Endodermal cell (in vitro differentiated cells): ENCODE measurements at regions not wholly inside any gene's neighbourhood (a gene's known extent, or its start where the extent isn't known, plus 50 kb on each side); places are given as distances from the start of the nearest gene placed in this dataset.

Experiments used
- DNase-seq: peaks from one replicate; pipeline ENCODE4 v3.0.0-alpha.2; 2017
- H3K27ac ChIP-seq: 2 replicates; pipeline ENCODE4 v1.5.1; 2013; ENCODE audit warnings: mild to moderate bottlenecking, low read depth, low read length, moderate library complexity
- H3K27me3 ChIP-seq: 2 replicates; pipeline ENCODE4 v1.6.1; 2013; ENCODE audit warnings: mild to moderate bottlenecking, low read length, moderate library complexity; ENCODE audit not compliant: insufficient read depth, control insufficient read depth, poor library complexity, severe bottlenecking
- H3K36me3 ChIP-seq: 2 replicates; pipeline ENCODE4 v1.7.0; 2013; ENCODE audit warnings: mild to moderate bottlenecking, low read length, moderate library complexity; ENCODE audit not compliant: control insufficient read depth, insufficient read depth
- H3K4me1 ChIP-seq: one replicate; pipeline ENCODE4 v1.7.0; 2013; ENCODE audit warnings: low read length; ENCODE audit not compliant: control insufficient read depth, insufficient read depth
- H3K4me3 ChIP-seq: 2 replicates; pipeline ENCODE4 v1.5.1; 2013; ENCODE audit warnings: mild to moderate bottlenecking, low read length, moderate library complexity
- H3K9ac ChIP-seq: 2 replicates; pipeline ENCODE4 v1.6.1; 2013; ENCODE audit warnings: mild to moderate bottlenecking, low read length, moderate library complexity; ENCODE audit not compliant: poor library complexity, severe bottlenecking; ENCODE audit errors: extremely low read depth
- H3K9me3 ChIP-seq: 2 replicates; pipeline ENCODE4 v1.6.1; 2013; ENCODE audit warnings: mild to moderate bottlenecking, low read length, moderate library complexity; ENCODE audit not compliant: control insufficient read depth
- H3K27ac Mint-ChIP-seq: 2 replicates; pipeline ENCODE4 v1.8.0; 2020; ENCODE audit warnings: mixed read lengths
- H3K27me3 Mint-ChIP-seq: 2 replicates; pipeline ENCODE4 v1.8.0; 2021; ENCODE audit warnings: mild to moderate bottlenecking, mixed read lengths; ENCODE audit not compliant: insufficient read depth
- H3K36me3 Mint-ChIP-seq: 2 replicates; pipeline ENCODE4 v1.8.0; 2020; ENCODE audit warnings: low read depth, mixed read lengths
- H3K4me1 Mint-ChIP-seq: 2 replicates; pipeline ENCODE4 v1.8.0; 2020; ENCODE audit warnings: mixed read lengths
- H3K4me3 Mint-ChIP-seq: 2 replicates; pipeline ENCODE4 v1.8.0; 2020; ENCODE audit warnings: mild to moderate bottlenecking, moderate library complexity, mixed read lengths
- H3K9me3 Mint-ChIP-seq: 2 replicates; pipeline ENCODE4 v1.8.0; 2020; ENCODE audit warnings: mild to moderate bottlenecking, mixed read lengths
- CTCF ChIP-seq: fragments of 200-600 bp; sonication (generic); conservative IDR thresholded peaks from 2 replicates; pipeline ENCODE4 v1.5.0; 2021; ENCODE audit warnings: antibody characterized with exemption, mild to moderate bottlenecking
- WGBS, 2 experiments: methylation state at CpG; one replicate each; pipeline versions ENCODE4 v1.1.5 to v1.1.7; 2013; ENCODE audit warnings: missing lambda C conversion rate in 2 of 2, mixed read lengths in 1 of 2; ENCODE audit not compliant: insufficient coverage in 1 of 2, insufficient read length in 1 of 2; 5-methylcytosine and 5-hydroxymethylcytosine counted together

DNA sequence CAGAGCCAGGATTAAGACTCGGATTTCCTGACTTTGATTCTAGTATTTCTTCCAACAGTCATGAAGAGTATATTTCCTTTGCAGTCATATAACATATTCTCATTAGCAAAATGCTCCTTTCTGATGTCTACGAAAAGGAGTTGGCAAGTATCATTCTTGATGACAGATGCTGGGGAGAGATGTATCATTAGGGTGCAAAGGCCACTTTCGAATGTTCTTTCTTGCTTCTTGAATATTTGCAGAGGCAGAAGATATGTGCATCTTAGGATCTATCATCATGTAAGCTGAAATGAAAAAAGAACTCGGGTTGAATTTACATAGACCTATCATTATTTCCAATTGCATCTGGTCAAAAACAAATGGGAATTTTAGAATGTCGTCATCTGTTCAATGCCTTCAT is 294.4 kb downstream of the BAMBI start:
- no peaks in the 10 kb centered on the region for H3K9me3 Mint-ChIP-seq
- Histone ChIP-seq H3K9me3 (no peaks in the 10 kb centered on the region), H3K9ac (no peak overlapping the region), H3K27me3 (no peaks in the 10 kb centered on the region), H3K36me3 (no peaks in the 10 kb centered on the region), H3K27ac (no peak overlapping the region), H3K4me1 (no peaks in the 10 kb centered on the region), H3K4me3 (no peak overlapping the region)
- no peak overlapping the region for H3K4me3 Mint-ChIP-seq
- no peak overlapping the region for H3K27ac Mint-ChIP-seq
- no peaks in the 10 kb centered on the region for H3K36me3 Mint-ChIP-seq
- 89 to 92% methylated on average over 5 of the region's 5 CpGs for WGBS, 2 experiments
- no peak for TF ChIP-seq CTCF
- H3K4me1 Mint-ChIP-seq = peaks cover 10% of the 10 kb centered on the region
- peaks cover 2% of the 10 kb centered on the region for H3K27me3 Mint-ChIP-seq
- DNase-seq = no peak

DNA sequence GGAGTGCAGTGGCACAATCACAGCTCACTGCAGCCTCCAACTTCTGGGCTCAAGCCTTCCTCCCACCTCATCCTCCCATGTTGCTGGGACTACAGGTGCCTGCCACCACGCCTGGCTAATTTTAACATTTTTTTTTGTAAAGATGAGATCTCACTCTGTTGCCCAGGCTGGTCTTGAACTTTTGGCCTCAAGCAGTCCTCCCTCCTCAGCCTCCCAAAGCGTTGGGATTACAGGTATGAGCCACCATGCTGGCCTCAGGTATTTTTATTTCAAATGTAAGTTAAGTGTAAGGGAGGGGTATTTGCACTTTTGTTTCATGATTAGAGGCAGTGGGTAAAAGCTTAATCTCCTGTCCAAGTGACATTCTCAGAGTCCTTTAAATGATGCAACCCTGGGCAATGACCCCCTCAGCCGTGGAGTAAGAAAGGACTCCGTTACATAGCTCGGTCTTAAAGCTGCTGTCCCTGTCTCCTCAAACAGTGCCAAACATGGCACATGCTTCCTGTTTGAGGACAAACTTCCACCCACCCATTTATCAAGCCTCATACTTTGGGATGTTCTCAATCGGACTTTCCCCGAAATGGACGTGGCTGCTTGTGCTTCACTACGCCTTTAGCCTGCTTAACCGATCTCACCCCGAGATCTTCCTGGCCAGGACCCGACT is 296.1 kb downstream of the BAMBI start:
- no peak overlapping the region for H3K4me3 Mint-ChIP-seq
- no peaks in the 10 kb centered on the region for H3K27me3 ChIP-seq
- H3K27ac ChIP-seq = no peak overlapping the region
- H3K36me3 Mint-ChIP-seq = no peaks in the 10 kb centered on the region
- no peak overlapping the region for H3K27ac Mint-ChIP-seq
- no peaks in the 10 kb centered on the region for H3K36me3 ChIP-seq
- no peak for TF ChIP-seq CTCF
- H3K4me1 Mint-ChIP-seq = peaks cover 10% of the 10 kb centered on the region
- peaks cover 6% of the 10 kb centered on the region for H3K9me3 Mint-ChIP-seq
- peaks cover 6% of the 10 kb centered on the region for H3K9me3 ChIP-seq
- WGBS, 2 experiments = 95 to 99% methylated on average over 10 to 12 of the region's 12 CpGs
- no peaks in the 10 kb centered on the region for H3K4me1 ChIP-seq
- no peak overlapping the region for H3K4me3 ChIP-seq
- no peak overlapping the region for H3K9ac ChIP-seq
- H3K27me3 Mint-ChIP-seq = peaks cover 2% of the 10 kb centered on the region
- DNase-seq = no peak

- Mint-ChIP-seq H3K4me1 (peaks cover 10% of the 10 kb centered on the region), H3K36me3 (no peaks in the 10 kb centered on the region), H3K9me3 (peaks cover 6% of the 10 kb centered on the region), H3K27ac (no peak overlapping the region), H3K4me3 (no peak overlapping the region), H3K27me3 (peaks cover 4% of the 10 kb centered on the region)
- H3K27ac ChIP-seq = no peak overlapping the region
- H3K4me3 ChIP-seq = no peak overlapping the region
- WGBS, 2 experiments = 51 to 64% methylated on average over 8 to 10 of the region's 10 CpGs
- no peaks in the 10 kb centered on the region for H3K36me3 ChIP-seq
- no peak for DNase-seq
- H3K27me3 ChIP-seq = no peaks in the 10 kb centered on the region
- no peaks in the 10 kb centered on the region for H3K4me1 ChIP-seq
- no peak overlapping the region for H3K9ac ChIP-seq
- no peak for TF ChIP-seq CTCF
- peaks cover 6% of the 10 kb centered on the region for H3K9me3 ChIP-seq
Observed at GRCh38 chr10:28975891-28976531, 298.7 kb downstream of the BAMBI start.
